ENCODE measurements at regions not wholly inside any gene's neighbourhood (a gene's known extent, or its start where the extent isn't known, plus 50 kb on each side); places are given as distances from the start of the nearest gene placed in this dataset.

GRCh38 chr10:8319704-8320103 lies 265.2 kb downstream of the GATA3 start:
- Histone ChIP-seq H3K9me3 (replicated peaks; ENCODE audit: control insufficient read depth, insufficient read depth, low read length) (no peaks in the 10 kb centered on the region), H3K4me3 (replicated peaks in 1 of 3; ENCODE audit: insufficient read depth in 1 of 3, low read depth in 1 of 3, low read length in 3 of 3) (no peak overlapping the region), H3K36me3 (ENCODE audit: control insufficient read depth in 2 of 2, extremely low read depth in 1 of 2, insufficient read depth in 2 of 2, low read length in 2 of 2) (no peaks in the 10 kb centered on the region), H3K27ac (ENCODE audit: insufficient read depth, low read depth, low read length) (no peak overlapping the region), H4K20me1 (replicated peaks; ENCODE audit: control insufficient read depth, extremely low read depth, insufficient read depth, low read length) (no peaks in the 10 kb centered on the region), H3K9me1 (replicated peaks; ENCODE audit: control insufficient read depth, extremely low read depth, insufficient read depth, low read length) (no peaks in the 10 kb centered on the region), H3K9ac (replicated peaks; ENCODE audit: extremely low read depth, insufficient read depth, low read length) (no peak overlapping the region), H3K27me3 (ENCODE audit: control insufficient read depth in 2 of 2, insufficient read depth in 2 of 2, low read length in 2 of 2) (peaks cover 3 to 6% of the 10 kb centered on the region in 2 experiments), H2AFZ (ENCODE audit: low read depth, low read length) (no peak overlapping the region), H3K4me1 (ENCODE audit: control insufficient read depth, extremely low read depth, insufficient read depth, low read length) (peaks cover 10% of the 10 kb centered on the region), H3K4me2 (ENCODE audit: insufficient read depth, low read length) (no peak overlapping the region), H3K79me2 (ENCODE audit: control insufficient read depth, insufficient read depth, low read length) (no peaks in the 10 kb centered on the region)
- TF ChIP-seq FOS (IDR thresholded peaks at IDR 0.05; ENCODE audit: borderline replicate concordance, insufficient read depth, low read length) (no peak), POLR2A (IDR thresholded peaks at IDR 0.05; ENCODE audit: low read depth, low read length) (no peak), POLR2AphosphoS5 (IDR thresholded peaks at IDR 0.05; ENCODE audit: insufficient read depth, low read depth, low read length) (no peak), MAX (IDR thresholded peaks at IDR 0.05; ENCODE audit: insufficient read depth, insufficient read length) (no peak), GATA2 (IDR thresholded peaks at IDR 0.05; ENCODE audit: insufficient read depth, insufficient read length, low read depth, low read length) (no peak), MYC (IDR thresholded peaks at IDR 0.05; ENCODE audit: low read depth, low read length) (no peak), JUN (IDR thresholded peaks at IDR 0.05; ENCODE audit: borderline replicate concordance, insufficient read depth, insufficient read length, low read depth) (no peak), EZH2 (IDR thresholded peaks at IDR 0.05; ENCODE audit: borderline replicate concordance, low read depth, low read length, severe bottlenecking) (no peak)
- TF ChIP-seq, protein P1, sequence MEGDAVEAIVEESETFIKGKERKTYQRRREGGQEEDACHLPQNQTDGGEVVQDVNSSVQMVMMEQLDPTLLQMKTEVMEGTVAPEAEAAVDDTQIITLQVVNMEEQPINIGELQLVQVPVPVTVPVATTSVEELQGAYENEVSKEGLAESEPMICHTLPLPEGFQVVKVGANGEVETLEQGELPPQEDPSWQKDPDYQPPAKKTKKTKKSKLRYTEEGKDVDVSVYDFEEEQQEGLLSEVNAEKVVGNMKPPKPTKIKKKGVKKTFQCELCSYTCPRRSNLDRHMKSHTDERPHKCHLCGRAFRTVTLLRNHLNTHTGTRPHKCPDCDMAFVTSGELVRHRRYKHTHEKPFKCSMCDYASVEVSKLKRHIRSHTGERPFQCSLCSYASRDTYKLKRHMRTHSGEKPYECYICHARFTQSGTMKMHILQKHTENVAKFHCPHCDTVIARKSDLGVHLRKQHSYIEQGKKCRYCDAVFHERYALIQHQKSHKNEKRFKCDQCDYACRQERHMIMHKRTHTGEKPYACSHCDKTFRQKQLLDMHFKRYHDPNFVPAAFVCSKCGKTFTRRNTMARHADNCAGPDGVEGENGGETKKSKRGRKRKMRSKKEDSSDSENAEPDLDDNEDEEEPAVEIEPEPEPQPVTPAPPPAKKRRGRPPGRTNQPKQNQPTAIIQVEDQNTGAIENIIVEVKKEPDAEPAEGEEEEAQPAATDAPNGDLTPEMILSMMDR (IDR thresholded peaks at IDR 0.05; ENCODE audit: extremely low read depth in 1 of 2, insufficient read depth in 1 of 2, low read depth in 1 of 2, low read length in 2 of 2) = no peak
- FAIRE-seq (no peak), DNase-seq (ENCODE audit: low read depth, low spot score) (no peak)
- ChIA-PET POLR2A (no interaction called here), CTCF (interaction anchor here (2.6 kb wide), 1 partner anchor 12 kb away, joined by 8 read pairs; no protein-coding TSS in a partner anchor)
- no TSS peak for BruUV-seq (replicated peaks)
- intact Hi-C loops (cut with micrococcal nuclease) (no loop called here), dilution Hi-C loops (cut with MboI; ENCODE audit: extremely low pct_ligation_motif_present, low sequenced_read_pairs) (no loop called here)

Measured in endothelial cell of umbilical vein (primary cell).